Activated CD4-positive, alpha-beta T cell treated with anti-CD3 and anti-CD28 coated beads, Interleukin-2, amount 50 U/mL, for 16 hours (primary cell): ENCODE measurements at regions not wholly inside any gene's neighbourhood (a gene's known extent, or its start where the extent isn't known, plus 50 kb on each side); places are given as distances from the start of the nearest gene placed in this dataset.
"Not testable (repeated sequence)": the region's sequence is repeated elsewhere in the genome, so short reads cannot be mapped to it uniquely, and the experiment has no call there.

Experiments
- DNase-seq: peaks from one replicate; pipeline ENCODE4 v3.0.0-alpha.2; 2020

- DNase-seq: no peak
These were observed 908.7 kb upstream of the CITED2 start for GRCh38 chr6:140283197-140283596.

GRCh38 chr6:140281767-140282166, 907.3 kb upstream of the CITED2 start:
- DNase-seq: no peak

GRCh38 chr6:140281236-140281635, 906.8 kb upstream of the CITED2 start:
- DNase-seq: no peak

- DNase-seq: no peak
These were observed 902.3 kb upstream of the CITED2 start for GRCh38 chr6:140276719-140277118.

- no peak for DNase-seq
These were observed 901.7 kb upstream of the CITED2 start for GRCh38 chr6:140276133-140276532.

- no peak for DNase-seq
These were observed 901.3 kb upstream of the CITED2 start for GRCh38 chr6:140275725-140276124.

GRCh38 chr6:140274548-140274947, 900.1 kb upstream of the CITED2 start:
- no peak for DNase-seq

- DNase-seq: no peak
These were observed 897.4 kb upstream of the CITED2 start for GRCh38 chr6:140271759-140272377.

GRCh38 chr6:140269591-140270165, 895.2 kb upstream of the CITED2 start:
- no peak for DNase-seq

- no peak for DNase-seq
These were observed 890.0 kb upstream of the CITED2 start for GRCh38 chr6:140264431-140264830.

GRCh38 chr6:140258302-140258701, 883.9 kb upstream of the CITED2 start:
- not testable (repeated sequence) for DNase-seq

- DNase-seq: no peak
These were observed 881.8 kb upstream of the CITED2 start for GRCh38 chr6:140256248-140256647.

- DNase-seq: no peak
These were observed 878.6 kb upstream of the CITED2 start for GRCh38 chr6:140253096-140253495.

- no peak for DNase-seq
These were observed 877.7 kb upstream of the CITED2 start for GRCh38 chr6:140252099-140252498.

GRCh38 chr6:140245296-140246040, 871.0 kb upstream of the CITED2 start:
- no peak for DNase-seq

- DNase-seq: no peak
These were observed 862.8 kb upstream of the CITED2 start for GRCh38 chr6:140237251-140237650.

- no peak for DNase-seq
These were observed 862.3 kb upstream of the CITED2 start for GRCh38 chr6:140236732-140237131.

GRCh38 chr6:140230282-140230681, 855.8 kb upstream of the CITED2 start:
- DNase-seq: no peak

GRCh38 chr6:140228491-140228890, 854.0 kb upstream of the CITED2 start:
- DNase-seq: no peak

GRCh38 chr6:140226637-140227036, 852.2 kb upstream of the CITED2 start:
- no peak for DNase-seq

- DNase-seq: no peak
These were observed 851.4 kb upstream of the CITED2 start for GRCh38 chr6:140225701-140226436.

GRCh38 chr6:140217283-140217682, 842.8 kb upstream of the CITED2 start:
- no peak for DNase-seq

- no peak for DNase-seq
These were observed 835.3 kb upstream of the CITED2 start for GRCh38 chr6:140209775-140210174.

- DNase-seq: no peak
These were observed 833.8 kb upstream of the CITED2 start for GRCh38 chr6:140208286-140208685.
